HG03045 (cell line): ENCODE measurements at regions not wholly inside any gene's neighbourhood (a gene's known extent, or its start where the extent isn't known, plus 50 kb on each side); places are given as distances from the start of the nearest gene placed in this dataset.
"Not testable (repeated sequence)": the region's sequence is repeated elsewhere in the genome, so short reads cannot be mapped to it uniquely, and the experiment has no call there.

Experiments used
- ATAC-seq: cut with Tn5 transposase; IDR thresholded peaks from one replicate; pipeline ENCODE4 v1.9.1; 2021; ENCODE audit warnings: mild to moderate bottlenecking, moderate library complexity; ENCODE audit not compliant: unreplicated experiment

DNA sequence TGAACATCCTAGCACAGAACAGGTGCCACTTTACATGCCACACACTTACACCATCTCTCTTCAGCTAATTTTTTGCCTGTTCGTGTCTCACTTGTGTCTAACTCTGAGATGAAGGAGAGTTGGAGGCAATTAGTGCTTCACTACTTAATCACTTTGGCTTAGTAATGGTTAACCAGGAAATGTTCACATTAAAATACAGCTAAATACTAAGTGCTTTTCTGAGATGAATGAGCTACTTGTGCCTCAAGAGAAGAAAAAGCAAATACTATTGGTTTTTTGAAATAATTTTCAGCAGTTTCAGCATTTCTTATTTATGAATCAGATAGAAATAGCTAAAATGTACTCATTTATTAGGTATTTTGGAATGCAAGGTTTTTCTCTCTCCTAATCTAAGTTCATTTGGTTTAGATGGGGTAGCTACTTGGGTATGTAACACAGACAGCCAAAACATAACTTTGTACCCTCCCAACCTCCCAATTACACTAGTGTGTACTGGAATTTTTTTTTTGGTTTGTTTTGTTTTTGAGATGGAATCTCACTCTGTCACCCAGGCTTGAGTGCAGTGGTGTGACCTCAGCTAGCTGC, 1474.1 kb upstream of the SEL1L start:
- no peak for ATAC-seq

DNA sequence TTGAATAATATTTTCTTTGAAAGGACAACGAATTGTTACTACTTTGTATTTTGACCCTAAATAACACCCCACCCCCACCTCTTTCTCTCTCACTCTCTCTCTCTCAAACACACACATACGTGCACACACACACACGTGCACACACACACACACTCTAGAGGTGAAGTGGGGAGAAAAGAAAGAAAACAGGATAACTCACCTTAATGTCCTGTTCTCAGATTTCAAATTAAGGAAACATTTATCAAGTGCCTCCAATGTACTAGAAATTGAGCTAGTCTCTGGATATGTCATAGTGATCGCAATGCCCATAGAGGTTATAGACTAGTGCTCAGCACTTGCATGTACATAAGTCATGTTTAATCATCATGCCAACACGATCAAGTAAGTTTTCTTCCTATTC, 1483.6 kb upstream of the SEL1L start:
- ATAC-seq, result no peak

DNA sequence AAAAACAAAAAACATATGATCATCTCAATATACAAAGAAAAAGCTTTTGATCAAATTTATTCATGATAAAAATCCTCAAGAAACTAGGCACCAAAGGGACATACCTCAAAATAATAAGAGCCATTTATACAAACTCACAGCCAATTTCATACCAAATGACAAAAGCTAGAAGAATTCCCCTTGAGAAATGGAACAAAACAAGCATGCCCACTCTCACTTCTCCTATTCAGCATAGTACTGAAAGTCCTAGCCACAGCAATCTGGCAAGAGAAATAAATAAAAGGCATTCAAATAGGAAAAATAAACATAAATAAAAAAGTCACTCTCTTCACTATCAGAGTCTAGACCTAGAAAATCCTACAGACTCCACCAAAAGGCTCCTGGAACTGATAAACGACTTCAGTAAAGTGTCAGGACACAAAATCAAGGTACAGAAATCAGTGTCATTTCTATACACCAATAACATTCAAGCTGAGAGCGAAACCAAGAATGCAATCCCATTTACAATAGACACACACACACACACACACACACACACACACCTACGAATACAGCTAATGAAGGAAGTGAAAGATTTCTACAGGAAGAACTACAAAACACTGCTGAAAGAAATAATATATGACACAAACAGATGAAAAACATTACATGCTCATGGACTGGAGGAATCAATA, 1486.2 kb upstream of the SEL1L start:
- ATAC-seq, result no peak

DNA sequence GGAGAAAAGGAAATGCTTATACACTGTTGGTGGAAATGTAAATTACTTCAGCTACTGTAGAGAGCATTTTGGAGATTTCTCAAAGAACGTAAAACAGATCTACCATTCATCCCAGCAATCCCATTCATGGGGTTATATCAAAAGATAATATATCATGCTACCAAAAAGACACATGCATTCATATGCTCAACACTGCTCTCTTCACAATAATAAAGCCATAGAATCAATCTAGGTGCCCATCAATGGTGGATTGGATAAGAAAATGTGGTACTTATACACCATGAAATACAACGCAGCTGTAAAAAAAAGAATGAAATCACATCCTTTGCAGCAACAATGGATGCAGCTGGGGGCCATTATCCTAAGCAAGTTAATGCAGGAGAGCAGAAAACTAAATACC, 1487.7 kb upstream of the SEL1L start:
- ATAC-seq, result no peak

DNA sequence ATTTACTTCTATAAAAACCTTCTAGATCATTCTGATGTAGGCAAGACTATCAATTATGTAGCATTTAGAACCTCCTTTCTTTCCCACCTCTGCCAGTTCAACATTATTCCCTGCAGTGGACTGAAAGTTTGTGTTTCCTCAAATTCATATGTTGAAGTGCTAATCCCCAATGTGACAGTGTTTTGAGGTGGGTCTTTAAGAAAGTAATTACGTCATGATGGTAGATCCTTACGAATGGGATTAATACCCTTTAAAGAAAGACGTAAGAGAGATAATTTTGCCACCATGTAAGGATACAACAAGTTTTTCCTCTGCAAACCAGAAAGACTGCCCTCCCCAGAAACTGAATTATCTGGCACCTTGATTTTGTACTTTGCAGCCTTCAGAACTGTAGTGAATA, 1489.7 kb upstream of the SEL1L start:
- ATAC-seq, result no peak

DNA sequence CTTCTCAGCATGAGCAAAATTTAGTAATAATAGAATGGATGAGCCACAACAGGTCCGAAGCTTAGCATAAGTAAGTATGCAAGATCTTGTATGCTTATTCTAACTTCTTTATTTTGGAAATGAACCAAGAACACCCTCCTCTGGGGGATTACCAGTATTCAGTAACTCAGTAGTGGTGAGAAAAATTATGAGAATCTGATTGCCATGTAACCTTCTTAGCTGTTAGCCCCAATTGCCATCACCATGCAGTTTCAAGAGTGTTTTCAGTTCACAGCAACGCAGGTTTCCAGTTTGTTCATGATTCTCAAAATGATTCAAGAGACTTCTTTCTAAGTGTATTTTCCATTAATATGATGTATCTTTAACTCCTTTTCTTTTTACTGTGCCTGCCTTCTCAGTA, 1507.6 kb upstream of the SEL1L start:
- ATAC-seq, result no peak

DNA sequence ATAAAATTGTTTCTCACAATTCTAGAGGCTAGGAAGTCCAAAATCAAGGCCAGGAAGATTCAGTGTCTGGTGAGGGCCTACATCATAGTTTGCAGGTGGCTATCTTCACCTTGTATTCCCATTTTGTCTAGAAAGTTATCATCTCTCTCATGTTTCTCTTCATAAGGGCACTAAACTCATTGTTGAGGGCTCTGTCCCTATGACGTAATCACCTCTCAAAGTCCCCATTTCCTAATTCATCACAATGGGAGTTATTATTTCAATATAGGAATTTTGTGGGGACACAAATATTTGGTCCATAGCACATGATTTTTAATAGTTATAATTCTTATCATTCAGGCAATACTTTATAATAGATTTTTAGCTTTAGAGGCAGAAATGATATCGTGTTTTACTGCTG, 1509.2 kb upstream of the SEL1L start:
- ATAC-seq, result no peak

DNA sequence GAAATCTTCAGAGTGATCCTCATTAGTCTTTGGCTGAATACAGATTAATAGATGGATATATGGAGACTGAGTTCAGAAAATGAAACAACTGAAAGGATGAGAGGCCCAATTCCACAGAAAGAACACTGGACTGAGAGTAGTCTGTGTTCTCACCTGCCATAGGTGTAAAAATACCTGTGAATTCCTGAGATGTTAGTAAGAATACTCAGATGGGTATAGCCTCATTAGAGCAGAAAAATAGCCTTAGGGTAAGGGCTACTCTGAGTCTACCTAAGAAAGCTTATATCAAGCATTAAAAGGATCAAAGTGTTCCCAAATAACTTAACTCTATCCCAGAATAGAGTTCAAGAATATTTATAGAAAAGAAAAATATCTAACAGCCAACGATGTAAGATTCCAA, 1510.3 kb upstream of the SEL1L start:
- ATAC-seq, result no peak

DNA sequence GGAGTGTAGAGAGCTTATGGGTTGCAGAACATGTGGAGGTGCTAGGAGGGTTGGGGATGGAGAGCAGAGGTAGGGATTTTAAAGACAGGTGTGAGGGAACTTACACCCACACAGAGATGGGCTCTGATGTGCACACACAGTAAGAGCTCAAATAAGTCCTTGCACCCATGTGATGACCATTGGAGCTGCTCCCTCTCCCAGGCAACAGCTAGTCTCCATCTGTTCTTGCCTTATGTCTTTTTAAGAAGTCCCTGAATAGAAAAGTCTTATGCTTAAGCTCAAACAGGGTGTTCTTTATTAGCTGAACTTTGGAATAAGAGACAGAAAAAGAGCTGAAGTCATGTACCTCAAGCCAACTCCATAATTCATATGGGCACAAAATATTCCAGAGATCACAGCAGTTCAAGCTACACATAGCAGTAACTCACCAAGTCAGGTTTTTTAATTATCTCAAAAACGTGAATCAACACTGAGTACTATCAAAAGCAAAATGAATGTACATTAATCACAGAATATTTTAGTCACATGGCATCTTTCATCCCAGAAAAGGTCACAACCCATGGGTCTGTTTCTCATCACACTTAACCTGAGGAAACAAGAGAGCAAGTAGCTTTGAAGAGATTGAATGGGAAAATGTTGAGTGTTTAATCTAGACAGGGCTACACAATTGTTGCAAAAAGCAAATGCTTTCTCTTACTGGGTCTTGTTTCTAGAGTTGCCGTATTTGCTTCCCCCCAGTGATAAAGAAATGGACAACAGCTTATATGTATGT, 1513.6 kb upstream of the SEL1L start:
- no peak for ATAC-seq

DNA sequence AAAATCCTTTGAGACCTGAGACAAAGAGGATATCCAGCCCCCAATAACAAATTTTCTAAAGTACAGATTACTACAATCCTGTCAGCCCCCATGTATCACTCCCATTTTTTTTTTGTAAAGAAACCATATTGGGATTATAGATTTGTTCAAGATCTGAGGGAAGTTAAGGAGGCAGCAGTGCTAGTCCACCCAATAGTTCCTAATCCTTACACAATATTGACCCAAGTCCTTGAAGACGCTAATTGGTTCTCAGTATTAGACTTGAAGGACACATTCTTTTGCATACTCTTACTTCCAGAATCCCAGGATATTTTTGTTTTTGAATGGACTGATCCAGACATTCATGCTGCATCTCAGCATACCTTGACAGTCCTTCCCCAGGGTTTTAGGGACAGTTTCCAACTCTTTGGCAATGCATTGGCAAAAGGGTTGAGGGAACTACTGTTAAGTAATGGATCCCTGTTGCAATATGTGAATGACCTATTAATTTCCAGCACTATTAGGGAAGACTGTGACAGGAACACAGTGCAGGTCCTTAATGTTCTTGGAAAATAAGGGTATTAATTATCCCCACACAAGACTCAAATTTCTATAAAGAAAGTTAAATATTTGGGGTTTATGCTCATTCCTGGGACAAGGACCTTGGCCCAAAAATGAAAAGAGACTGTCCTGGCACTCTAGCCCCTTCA, 1519.5 kb upstream of the SEL1L start:
- no peak for ATAC-seq

DNA sequence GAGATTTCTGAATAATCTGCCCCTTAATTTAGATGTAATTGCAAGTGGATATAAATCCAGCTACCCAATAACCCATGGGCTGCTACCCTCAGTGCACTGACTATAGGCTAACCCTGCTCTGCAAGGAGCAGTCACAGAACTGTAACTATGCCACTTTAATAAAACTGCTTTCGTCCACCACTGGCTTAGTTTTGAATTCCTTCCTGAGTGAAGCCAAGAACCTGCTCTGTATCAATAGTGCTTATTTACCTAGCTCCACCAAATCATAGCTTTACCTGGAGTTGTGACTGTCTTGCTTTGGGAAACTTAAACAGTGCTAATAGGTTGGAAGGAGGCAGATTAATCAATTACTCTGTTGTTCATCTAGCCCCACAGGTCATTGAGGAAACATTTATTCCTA, 1524.4 kb upstream of the SEL1L start:
- no peak for ATAC-seq

DNA sequence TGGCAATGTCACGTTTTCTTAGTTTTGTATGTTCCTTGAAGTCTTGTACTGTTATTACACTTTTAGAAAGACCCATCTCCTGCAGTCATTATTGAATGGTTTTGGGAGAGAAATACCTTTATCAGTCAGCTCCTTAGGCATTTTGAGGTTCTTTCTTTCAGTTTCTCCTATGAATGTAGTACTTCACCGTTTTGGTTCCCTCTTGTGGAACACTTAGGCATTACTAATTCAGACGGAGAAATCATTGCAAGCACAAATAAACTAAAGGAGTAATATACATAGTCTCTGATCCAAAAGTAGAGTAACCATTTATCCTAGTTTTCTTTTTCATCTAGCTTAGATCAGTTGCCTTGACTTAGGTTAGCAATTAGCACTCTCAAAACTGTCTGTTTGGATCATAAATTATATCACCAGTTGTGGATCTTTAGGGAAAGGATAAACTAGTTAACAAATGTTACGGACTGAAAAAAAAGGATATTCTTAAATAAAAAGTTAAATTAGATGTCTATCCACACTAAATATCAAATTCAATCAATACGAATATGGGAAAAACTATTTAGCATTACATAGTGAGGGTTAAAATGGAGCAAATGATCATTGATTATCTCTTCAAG, 1538.3 kb upstream of the SEL1L start:
- ATAC-seq, result peak; percentile 73

DNA sequence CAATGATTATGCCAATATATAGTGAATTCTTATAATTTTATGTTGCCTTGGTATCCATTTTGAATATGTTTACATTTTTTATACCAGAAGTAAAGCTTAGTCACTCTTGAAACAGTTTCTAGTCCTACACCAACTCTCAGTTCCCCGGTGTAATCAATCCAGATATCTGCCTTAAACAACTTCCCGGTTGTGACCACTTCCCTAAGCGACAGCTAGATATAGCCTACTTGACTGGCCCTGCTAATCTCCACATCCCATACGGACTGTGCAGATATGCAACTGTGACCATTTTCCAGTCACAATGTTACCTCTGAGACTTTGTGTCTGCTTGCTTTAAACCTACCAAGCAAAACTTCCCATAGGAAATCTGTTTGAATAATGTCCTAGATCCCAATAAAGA, 1551.5 kb upstream of the SEL1L start:
- no peak for ATAC-seq

DNA sequence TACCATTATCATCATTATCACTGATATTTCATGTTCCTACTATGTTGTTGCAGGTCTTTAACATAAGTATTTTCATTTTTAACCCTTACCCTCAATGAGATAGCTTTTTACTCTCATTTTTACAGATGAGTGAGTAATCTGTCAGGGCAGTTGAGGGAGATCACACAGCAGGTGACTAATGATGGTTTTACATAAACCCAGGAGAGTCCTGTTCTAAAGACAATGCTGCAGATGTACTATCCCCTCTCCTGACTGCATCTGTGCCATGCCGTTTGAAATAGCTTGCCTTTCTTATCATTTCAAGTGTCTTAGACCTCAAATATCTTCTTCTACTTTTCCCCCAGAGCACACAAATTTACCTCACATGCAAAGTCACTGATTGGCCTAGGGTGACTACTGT, 1552.1 kb upstream of the SEL1L start:
- ATAC-seq, result no peak

DNA sequence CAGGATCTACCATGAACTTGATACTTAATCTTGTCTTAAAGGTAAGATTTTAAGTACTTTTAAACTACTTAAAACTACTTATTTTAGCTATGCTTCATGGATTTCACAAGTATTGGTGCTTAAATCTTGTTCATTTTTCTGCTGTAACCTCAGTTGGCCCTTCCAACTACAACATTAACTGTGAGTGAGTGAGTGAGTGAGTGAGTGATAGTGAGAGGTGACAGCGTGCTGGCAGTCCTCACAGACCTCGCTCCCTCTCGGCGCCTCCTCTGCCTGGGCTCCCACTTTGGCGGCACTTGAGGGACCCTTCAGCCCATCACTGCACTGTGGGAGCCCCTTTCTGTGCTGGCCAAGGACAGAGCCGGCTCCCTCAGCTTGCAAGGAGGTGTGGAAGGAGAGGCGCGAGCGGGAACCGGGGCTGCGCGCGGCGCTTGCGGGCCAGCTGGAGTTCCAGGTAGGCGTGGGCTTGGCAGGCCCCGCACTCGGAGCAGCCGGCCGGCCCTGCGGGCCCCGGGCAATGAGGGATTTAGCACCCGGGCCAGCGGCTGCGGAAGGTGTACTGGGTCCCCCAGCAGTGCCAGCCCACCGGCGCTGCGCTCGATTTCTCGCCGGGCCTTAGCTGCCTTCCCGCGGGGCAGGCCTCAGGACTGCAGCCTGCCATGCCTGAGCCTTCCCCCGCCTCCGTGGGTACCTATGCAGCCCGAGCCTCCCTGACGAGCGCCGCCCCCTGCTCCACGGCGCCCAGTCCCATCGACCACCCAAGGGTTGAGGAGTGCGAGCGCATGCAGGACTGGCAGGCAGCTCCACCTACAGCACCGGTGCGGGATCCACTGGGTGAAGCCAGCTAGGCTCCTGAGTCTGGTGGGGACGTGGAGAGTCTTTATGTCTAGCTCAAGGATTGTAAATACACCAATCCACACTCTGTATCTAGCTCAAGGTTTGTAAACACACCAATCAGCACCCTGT, 1558.6 kb upstream of the SEL1L start:
- ATAC-seq, result not testable (repeated sequence)

DNA sequence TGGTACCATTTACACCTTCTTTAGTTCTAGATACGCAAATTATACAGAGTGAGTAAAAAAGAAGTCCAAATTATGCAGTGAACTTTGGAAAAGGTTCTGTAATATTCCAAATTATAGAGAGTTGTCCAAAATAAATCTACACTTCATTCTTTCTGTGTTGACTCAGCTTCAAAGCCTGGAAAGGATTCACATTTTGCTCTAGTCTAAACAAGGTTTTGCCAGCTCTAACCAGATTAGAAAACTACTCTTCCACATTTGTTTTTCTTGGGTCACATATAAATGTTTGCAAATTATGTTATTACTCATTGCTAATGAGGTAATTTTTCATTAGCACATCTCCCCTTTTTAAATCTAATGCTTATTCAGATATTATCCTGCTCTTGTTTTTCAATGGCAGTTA, 1562.4 kb upstream of the SEL1L start:
- ATAC-seq, result no peak

DNA sequence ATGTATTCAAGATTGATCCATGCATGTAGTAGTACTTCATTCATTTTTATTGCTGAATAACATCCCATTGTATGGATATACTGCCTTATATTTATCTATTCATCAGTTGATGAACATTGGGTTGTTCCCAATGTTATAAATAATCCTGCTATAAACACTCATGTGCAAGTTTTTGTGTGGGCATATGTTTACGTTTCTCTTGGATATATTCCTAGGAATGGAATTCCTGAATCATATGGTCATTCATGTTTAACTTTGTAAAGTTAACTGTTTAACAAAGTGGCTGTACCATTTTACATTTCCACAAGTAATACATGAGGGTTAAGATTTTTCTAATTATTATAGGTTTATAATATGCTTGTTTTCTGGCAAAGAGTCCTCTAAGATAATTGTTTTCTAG, 1568.2 kb upstream of the SEL1L start:
- ATAC-seq, result no peak

DNA sequence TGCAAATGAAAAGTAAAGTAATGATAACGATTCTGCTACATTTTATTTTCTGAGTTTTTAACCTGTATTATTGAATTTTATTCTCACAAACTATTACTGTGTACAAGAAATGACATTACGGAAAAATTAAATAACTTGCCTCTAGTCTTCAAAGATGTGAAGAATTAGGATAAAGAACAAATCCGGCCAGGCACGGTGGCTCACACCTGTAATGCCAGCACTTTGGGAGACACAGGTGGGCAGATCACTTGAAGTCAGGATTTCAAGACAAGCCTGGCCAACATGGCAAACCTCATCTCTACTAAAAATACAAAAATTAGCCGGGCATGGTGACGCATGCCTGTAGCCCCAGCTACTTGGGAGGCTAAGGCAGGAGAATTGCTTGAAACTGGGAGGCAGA, 1584.4 kb upstream of the SEL1L start:
- no peak for ATAC-seq

DNA sequence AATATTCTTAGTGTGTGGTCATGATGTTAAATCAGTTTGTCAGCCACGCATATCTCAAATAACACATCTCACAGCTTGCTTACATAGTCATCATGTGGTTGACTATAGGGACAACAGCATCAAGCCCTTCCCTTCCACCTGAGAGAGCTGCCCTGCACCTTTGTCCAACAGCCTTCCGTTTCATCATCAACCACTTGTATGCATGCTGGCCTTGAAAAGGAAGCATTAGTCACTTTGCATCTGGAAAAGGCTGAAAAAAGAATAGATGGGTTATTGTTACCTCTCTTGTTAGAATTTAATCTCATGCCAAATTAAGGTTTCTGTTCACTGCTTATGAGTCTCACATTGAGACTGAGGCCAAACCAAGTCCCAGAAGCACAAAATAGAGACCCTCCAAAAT, 1586.5 kb upstream of the SEL1L start:
- no peak for ATAC-seq

DNA sequence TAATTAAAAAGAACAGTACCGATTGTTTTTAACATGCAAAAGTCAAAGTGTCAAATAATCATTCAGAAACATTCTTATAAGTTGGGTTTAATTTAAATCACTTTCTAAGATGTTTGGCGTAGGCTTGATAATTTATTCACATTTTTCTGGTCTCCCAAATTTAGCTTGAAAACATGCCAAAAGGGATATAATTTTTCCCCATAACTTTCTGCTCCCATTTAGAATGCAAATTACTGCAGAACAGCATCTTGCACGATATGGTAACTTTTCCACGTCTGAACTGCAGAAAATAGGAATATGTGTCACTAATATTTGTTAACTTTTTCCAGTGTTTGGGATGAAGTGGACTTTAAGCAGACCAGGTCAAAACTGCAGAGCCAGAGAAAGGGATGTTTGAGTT, 1592.4 kb upstream of the SEL1L start:
- no peak for ATAC-seq
